ENCODE measurements at regions not wholly inside any gene's neighbourhood (a gene's known extent, or its start where the extent isn't known, plus 50 kb on each side); places are given as distances from the start of the nearest gene placed in this dataset.

DNA sequence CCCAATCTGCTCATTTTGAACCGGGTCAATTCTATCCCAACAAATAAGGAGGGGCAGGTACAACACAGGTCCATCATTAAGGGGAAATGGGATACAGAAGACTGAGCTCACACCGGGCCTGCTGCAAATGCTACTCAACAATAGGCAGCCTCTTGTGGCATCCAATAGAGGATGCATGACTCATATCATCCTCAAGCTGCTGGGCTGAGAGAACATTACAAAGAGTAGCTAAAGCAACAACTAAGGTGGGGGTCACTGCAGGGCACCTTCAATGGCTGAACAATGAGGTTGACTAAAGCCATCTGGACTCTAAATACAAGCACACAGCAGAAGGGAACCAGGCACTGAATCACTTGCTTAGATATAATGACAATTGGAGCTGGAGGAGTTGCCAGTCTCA is 130.1 kb upstream of the SYN3 start:
- Histone ChIP-seq H3K36me3 (ENCODE audit: low read depth) (no peaks in the 10 kb centered on the region), H3K4me1 (ENCODE audit: insufficient read depth, poor library complexity, severe bottlenecking) (no peaks in the 10 kb centered on the region), H3K9me3 (ENCODE audit: severe bottlenecking) (no peaks in the 10 kb centered on the region), H3K4me3 (ENCODE audit: severe bottlenecking) (no peak overlapping the region), H3K27me3 (ENCODE audit: insufficient read depth, poor library complexity, severe bottlenecking) (peaks cover 4% of the 10 kb centered on the region), H3K27ac (ENCODE audit: poor library complexity, severe bottlenecking) (no peak overlapping the region)
- TF ChIP-seq, protein P1, sequence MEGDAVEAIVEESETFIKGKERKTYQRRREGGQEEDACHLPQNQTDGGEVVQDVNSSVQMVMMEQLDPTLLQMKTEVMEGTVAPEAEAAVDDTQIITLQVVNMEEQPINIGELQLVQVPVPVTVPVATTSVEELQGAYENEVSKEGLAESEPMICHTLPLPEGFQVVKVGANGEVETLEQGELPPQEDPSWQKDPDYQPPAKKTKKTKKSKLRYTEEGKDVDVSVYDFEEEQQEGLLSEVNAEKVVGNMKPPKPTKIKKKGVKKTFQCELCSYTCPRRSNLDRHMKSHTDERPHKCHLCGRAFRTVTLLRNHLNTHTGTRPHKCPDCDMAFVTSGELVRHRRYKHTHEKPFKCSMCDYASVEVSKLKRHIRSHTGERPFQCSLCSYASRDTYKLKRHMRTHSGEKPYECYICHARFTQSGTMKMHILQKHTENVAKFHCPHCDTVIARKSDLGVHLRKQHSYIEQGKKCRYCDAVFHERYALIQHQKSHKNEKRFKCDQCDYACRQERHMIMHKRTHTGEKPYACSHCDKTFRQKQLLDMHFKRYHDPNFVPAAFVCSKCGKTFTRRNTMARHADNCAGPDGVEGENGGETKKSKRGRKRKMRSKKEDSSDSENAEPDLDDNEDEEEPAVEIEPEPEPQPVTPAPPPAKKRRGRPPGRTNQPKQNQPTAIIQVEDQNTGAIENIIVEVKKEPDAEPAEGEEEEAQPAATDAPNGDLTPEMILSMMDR (IDR thresholded peaks at IDR 0.05; ENCODE audit: poor library complexity, severe bottlenecking), result no peak
- ATAC-seq (ENCODE audit: low read depth) (no peak), DNase-seq (ENCODE audit: low spot score) (no peak)

DNA sequence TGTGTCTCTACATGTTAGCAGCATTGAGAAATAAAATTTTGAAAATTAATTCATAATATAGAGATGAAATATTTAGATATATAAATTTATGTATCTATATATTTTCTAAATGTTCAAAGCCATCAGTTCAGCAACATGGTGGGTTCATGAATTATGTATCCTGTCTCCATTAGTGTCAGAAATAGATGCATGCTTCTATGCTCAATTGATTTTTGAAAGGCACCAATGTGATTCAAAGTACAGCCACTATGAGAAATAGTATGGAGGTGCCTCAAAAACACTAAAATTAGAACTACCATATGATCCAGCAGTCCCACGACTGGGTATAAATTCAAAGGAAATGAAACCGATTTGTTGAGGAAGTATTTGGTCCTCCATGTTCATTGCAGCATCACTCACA is 128.6 kb upstream of the SYN3 start:
- no peaks in the 10 kb centered on the region for H3K27me3 ChIP-seq (ENCODE audit: insufficient read depth, poor library complexity, severe bottlenecking)
- no peak for DNase-seq (ENCODE audit: low spot score)
- H3K27ac ChIP-seq (ENCODE audit: poor library complexity, severe bottlenecking), result no peak overlapping the region
- no peak overlapping the region for H3K4me3 ChIP-seq (ENCODE audit: severe bottlenecking)
- no peaks in the 10 kb centered on the region for H3K4me1 ChIP-seq (ENCODE audit: insufficient read depth, poor library complexity, severe bottlenecking)
- ATAC-seq (ENCODE audit: low read depth), result no peak
- TF ChIP-seq, protein P1 (IDR thresholded peaks at IDR 0.05; ENCODE audit: poor library complexity, severe bottlenecking), result no peak
- no peaks in the 10 kb centered on the region for H3K36me3 ChIP-seq (ENCODE audit: low read depth)
- no peaks in the 10 kb centered on the region for H3K9me3 ChIP-seq (ENCODE audit: severe bottlenecking)

DNA sequence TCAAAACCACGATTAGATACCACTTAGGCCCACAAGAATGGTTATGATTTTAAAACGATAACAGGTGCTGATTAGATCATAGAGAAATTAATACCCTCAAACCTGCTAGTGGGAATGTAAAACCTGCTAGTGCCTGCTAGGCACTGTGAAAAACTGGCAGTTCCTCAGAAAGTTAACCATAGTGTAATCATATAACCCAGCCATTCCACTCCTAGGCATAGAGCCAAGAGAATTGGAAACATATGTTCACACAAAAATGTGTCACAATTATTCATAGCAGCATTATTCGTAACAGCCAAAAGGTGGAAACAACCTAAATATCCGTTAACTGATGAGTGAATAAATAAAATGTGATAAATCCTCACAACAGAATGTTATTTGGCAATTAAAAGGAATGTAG is 122.2 kb upstream of the SYN3 start:
- Histone ChIP-seq H3K4me3 (ENCODE audit: severe bottlenecking) (no peak overlapping the region), H3K9me3 (ENCODE audit: severe bottlenecking) (no peaks in the 10 kb centered on the region), H3K4me1 (ENCODE audit: insufficient read depth, poor library complexity, severe bottlenecking) (no peaks in the 10 kb centered on the region), H3K36me3 (ENCODE audit: low read depth) (no peaks in the 10 kb centered on the region), H3K27me3 (ENCODE audit: insufficient read depth, poor library complexity, severe bottlenecking) (peaks cover under 1% of the 10 kb centered on the region), H3K27ac (ENCODE audit: poor library complexity, severe bottlenecking) (no peak overlapping the region)
- ATAC-seq (ENCODE audit: low read depth) (no peak), DNase-seq (ENCODE audit: low spot score) (no peak)
- TF ChIP-seq, protein P1 (IDR thresholded peaks at IDR 0.05; ENCODE audit: poor library complexity, severe bottlenecking), result no peak

DNA sequence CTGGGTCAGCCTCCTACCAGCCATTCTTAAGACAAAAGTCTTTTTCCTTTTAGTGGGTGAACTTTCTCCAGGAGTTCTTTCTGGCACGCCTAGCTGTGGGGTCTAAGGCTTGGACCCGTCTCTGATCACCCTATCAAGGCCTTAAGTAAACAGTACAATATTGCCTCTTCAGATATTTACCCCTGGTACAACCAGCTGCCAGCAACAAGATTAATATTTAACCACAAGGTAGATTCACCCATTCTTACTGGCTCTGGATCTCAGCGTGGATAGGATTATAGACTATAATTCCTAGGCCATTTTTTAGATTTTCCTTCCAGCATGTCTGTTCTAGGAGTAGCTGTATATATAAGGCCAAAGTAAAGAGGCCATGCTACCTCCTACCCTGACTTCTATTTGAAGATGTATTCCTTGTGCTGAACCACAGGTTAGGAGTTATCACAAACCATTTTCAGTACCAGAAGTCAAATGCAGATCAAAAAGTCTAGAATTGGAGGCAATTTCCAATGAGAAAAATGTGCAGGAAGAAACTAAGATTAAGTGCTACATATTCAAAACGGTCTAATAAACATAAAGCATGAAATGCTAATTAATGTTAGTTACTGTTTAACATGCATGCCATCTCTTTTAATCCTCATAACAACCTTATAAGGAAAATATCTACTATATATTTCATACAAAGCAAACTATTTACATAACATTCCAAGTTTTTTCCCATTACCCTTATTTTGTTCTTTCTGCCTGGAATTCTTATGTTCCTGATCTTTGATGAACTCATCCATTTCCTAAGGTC is 110.0 kb upstream of the SYN3 start:
- Histone ChIP-seq H3K27ac (ENCODE audit: poor library complexity, severe bottlenecking) (no peak overlapping the region), H3K4me1 (ENCODE audit: insufficient read depth, poor library complexity, severe bottlenecking) (no peaks in the 10 kb centered on the region), H3K4me3 (ENCODE audit: severe bottlenecking) (no peak overlapping the region), H3K27me3 (ENCODE audit: insufficient read depth, poor library complexity, severe bottlenecking) (peaks cover 18% of the 10 kb centered on the region), H3K9me3 (ENCODE audit: severe bottlenecking) (no peaks in the 10 kb centered on the region), H3K36me3 (ENCODE audit: low read depth) (no peaks in the 10 kb centered on the region)
- ATAC-seq (ENCODE audit: low read depth), result no peak
- TF ChIP-seq, protein P1 (IDR thresholded peaks at IDR 0.05; ENCODE audit: poor library complexity, severe bottlenecking), result no peak
- no peak for DNase-seq (ENCODE audit: low spot score)

DNA sequence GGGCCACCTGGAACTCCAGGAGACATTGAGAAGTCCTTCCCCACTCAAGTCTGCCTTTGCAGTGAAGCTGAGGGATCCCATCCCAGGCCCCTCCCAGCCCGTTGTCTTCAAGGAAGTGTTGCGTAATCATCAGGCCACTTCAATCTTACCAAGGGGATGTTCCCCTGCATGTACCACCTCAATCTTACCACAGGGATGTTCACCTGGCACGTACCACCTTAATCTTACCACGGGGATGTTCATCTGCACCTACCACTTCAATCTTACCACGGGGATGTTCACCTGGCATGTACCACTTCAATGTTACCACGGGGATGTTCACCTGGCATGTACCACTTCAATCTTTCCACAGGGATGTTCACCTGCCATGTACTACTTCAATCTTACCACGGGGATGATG is 108.0 kb upstream of the SYN3 start:
- ATAC-seq (ENCODE audit: low read depth), result no peak
- TF ChIP-seq, protein P1 (IDR thresholded peaks at IDR 0.05; ENCODE audit: poor library complexity, severe bottlenecking), result no peak
- no peak for DNase-seq (ENCODE audit: low spot score)

More for the DNA sequence above, 108.0 kb upstream of the SYN3 start:
- H3K4me1 ChIP-seq (ENCODE audit: insufficient read depth, poor library complexity, severe bottlenecking), result no peaks in the 10 kb centered on the region
- no peaks in the 10 kb centered on the region for H3K36me3 ChIP-seq (ENCODE audit: low read depth)
- H3K4me3 ChIP-seq (ENCODE audit: severe bottlenecking), result no peak overlapping the region
- peaks cover 9% of the 10 kb centered on the region for H3K27me3 ChIP-seq (ENCODE audit: insufficient read depth, poor library complexity, severe bottlenecking)
- H3K9me3 ChIP-seq (ENCODE audit: severe bottlenecking), result no peaks in the 10 kb centered on the region
- no peak overlapping the region for H3K27ac ChIP-seq (ENCODE audit: poor library complexity, severe bottlenecking)
